OCI-M1 (cell line): ENCODE measurements at regions not wholly inside any gene's neighbourhood (a gene's known extent, or its start where the extent isn't known, plus 50 kb on each side); places are given as distances from the start of the nearest gene placed in this dataset.

Source experiments
- DNase-seq: peaks from one replicate; lab custom pipeline; 2025; lab: John Stamatoyannopoulos, UW

GRCh38 chr2:71277536-71278103 lies 50.7 kb upstream of the PAIP2B start:
- DNase-seq, result peak; percentile 73

- no peak for DNase-seq
These were observed 50.2 kb upstream of the PAIP2B start for GRCh38 chr2:71277147-71277475.

GRCh38 chr2:71276311-71277146 lies 49.6 kb upstream of the PAIP2B start:
- DNase-seq, result peak; percentile 88
